Inflammatory macrophage (primary cell): ENCODE measurements at regions not wholly inside any gene's neighbourhood (a gene's known extent, or its start where the extent isn't known, plus 50 kb on each side); places are given as distances from the start of the nearest gene placed in this dataset.
"Not testable (repeated sequence)": the region's sequence is repeated elsewhere in the genome, so short reads cannot be mapped to it uniquely, and the experiment has no call there.

ENCODE experiments used
- DNase-seq, 2 donors: peaks; one replicate each; pipeline ENCODE4 v3.0.0-alpha.2; 2020 to 2022

DNA sequence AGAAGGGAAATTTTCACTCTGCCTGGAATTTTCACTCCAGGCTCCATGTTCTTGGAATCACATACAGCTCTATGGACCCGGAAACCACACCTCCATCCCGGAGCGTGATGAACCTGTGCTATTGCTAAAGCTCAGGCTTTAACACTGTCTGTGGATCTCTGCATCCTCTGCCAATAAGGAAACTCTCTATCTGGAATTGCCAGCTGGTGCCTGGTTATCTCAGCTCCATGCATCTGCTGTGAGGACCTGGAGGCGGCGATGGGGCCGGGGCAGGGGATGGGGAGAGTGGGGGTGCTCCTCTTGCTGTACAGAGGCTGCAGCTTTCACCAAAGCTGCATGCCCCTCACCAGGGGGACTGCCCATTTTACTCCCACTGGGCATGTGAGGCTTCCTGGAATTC, 754.0 kb upstream of the SOX11 start:
- no peak for DNase-seq

- no peak for DNase-seq
These were observed 749.7 kb upstream of the SOX11 start for GRCh38 chr2:4942441-4942840.

DNA sequence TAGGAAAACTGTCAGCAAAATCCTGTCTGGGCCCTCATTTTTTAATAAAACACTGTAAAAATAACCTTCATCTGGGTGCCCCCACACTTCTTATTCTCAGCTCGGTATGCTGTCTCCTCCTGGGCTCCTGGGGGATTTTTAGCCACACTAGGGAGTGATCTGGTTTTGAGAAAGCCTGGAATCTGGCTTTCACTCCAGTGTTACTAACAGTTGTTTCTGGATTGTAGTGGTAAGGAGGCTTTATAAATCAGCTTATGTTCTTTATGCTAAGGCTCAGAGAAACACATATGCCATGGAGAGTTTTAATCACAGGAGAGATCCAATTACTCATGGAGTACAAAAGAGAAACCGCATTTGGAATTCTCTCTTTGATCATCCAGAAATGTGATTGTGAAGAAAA, 744.3 kb upstream of the SOX11 start:
- DNase-seq: no peak

GRCh38 chr2:4951368-4951767, 740.8 kb upstream of the SOX11 start:
- no peak for DNase-seq

GRCh38 chr2:4959219-4959618, 733.0 kb upstream of the SOX11 start:
- no peak for DNase-seq

DNA sequence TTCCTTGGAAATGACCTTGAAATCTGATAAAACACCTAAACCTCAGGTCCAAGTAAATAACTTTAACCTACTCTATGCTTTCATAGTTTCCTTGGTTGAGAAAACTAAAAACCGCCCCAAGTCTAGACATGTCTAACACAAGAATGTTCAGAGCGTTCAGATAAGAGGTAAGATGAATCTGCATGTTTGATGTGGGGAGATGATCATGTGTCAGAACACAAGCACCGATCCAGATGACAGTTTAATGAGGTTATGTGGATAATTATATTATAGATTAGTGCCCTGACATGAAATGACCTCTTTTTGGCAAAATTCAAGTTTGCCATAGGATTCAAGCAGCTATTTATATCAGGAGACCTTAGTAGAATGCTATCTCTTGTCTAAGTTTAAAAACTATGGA, 729.8 kb upstream of the SOX11 start:
- no peak for DNase-seq

DNA sequence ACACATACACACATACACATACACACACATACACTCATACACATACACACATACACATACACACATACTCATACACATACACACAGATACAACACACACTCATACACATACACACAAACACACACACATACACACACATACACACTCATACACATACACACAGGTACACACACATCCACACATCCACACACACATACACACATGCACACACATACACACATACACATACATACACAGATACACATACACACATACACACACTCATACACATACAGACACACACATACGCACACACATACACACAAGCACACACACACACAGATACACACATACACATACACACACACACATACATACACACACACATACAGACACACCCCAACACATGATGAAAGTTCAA, 729.1 kb upstream of the SOX11 start:
- DNase-seq: no peak

- DNase-seq: no peak
These were observed 728.1 kb upstream of the SOX11 start for GRCh38 chr2:4964001-4964540.

GRCh38 chr2:4964579-4964978, 727.6 kb upstream of the SOX11 start:
- DNase-seq: no peak

GRCh38 chr2:4965556-4966320, 726.4 kb upstream of the SOX11 start:
- no peak for DNase-seq

DNA sequence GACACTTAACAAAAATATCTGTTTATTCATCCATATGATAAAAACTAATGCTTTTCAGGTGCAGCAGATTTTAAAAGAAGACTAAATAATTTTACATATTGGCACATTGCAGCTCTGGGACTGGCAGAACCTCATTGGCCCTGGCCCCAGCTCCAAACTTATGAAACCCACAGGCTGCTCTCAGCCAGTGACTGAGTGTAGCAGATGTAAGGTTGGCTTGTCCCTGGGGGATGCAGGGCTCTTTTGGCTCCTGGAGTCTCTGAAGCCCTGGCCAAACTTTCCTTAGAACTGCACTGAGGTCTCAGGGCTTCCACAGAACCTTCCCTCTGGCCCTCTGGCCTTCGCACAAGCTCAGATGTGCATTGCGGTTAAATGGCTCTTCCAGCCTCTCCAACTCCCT, 725.0 kb upstream of the SOX11 start:
- DNase-seq: no peak

- DNase-seq: no peak
These were observed 719.7 kb upstream of the SOX11 start for GRCh38 chr2:4972472-4972871.

DNA sequence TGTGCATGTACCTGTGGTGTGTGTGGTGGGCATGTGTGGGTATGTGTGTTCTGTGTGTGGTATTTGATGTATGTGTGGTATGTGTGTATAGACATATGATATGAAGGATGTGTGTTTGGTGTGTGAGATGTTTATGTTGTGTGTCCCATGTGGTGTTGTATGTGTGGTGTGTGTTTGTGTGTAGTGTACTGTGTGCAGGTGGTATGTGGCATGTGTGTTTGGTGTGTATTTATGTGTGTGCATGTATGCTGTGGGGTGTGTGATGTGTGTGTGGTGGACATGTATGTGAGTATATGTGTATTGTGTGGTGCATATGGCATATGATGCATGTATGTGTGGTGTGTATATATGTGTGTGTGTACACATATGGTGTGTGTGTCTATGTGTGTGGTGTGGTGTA, 718.8 kb upstream of the SOX11 start:
- no peak for DNase-seq

GRCh38 chr2:4973973-4974372, 718.2 kb upstream of the SOX11 start:
- DNase-seq: no peak

DNA sequence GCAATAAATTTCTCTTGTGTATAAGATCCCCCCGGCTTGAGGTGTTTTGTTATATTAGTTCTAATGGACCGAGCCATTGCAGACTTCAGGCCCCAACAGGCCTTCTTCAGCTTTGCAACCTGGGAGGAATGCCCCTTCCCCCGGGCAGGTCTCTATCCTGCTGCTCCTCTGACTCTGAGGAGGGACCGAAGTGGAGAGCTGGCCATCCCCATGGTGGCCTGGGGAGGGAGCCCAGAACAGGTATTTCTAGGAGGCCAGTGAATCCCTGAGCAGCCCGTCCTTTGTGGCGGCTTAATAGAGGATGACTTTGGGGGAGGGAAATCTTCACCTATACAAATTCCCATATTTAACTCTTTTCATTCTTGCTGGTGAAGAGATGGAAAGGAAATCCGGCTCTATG, 715.8 kb upstream of the SOX11 start:
- no peak for DNase-seq

DNA sequence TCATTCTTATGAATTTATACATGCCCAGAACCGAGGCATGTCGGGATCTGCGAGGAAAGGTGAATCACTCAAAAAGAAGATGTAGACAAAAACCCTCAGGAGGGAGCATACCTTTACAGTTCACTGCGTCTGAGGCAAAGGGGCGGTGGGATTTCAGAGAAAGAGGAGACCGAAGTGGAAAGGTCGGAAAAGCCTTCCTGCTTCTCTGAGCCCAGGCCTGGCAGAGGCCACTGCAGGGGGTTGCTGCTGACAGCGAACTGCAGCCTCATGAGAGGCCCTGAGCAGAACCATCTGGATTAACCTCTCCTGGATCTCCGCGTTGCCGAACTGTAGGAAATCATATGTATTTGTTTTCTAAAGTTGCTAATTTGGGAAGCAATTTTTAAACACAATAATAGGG, 713.1 kb upstream of the SOX11 start:
- DNase-seq: no peak

GRCh38 chr2:4980995-4981394, 711.2 kb upstream of the SOX11 start:
- no peak for DNase-seq

DNA sequence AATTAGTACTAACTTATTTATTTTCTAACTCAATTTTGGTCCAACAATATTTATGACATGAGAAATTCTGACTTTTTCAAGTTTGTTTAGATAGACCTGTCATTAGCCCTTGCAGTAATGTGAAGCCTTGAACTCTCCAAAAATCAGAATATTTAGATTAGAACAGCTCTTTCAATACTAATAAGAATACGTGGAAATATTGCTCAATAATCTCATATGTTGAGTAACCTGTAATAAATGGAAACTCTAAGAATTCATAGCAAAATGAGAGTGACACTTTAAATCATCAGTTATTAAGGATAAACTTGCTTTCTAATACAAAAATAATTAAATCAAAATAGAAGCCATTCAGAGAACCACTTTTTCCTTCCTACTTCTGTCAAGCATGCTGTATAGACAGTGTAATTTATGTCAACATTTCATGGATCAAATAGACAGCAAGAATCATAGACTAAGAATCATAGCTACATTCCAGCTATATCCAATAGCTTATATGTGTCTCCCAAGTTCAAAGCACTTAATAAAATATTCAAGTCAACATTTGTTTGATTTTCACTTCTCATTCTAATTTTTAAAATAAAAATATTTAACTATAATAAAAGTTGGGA, 710.3 kb upstream of the SOX11 start:
- no peak for DNase-seq

- DNase-seq: not testable (repeated sequence)
These were observed 703.7 kb upstream of the SOX11 start for GRCh38 chr2:4988444-4988843.

GRCh38 chr2:4992226-4992625, 700.0 kb upstream of the SOX11 start:
- DNase-seq: no peak

DNA sequence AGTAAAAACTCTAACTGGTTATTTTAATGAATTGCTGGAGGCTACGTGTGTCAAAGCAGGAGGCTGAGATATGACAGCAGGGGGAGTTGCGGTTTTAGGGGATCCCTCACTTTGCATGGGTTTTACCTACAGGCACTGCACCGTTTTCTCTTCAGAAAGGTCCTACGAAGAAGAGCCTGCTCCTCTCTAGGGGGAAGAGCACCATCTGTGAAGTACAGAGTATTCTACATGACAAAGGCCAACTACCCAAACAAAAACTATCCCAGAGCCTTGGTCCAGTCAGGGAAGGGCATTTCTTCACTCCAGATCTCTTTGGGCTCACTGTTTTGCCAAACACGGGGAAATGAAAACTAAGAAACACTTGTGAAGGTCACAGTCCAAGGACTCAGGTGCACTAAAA, 696.7 kb upstream of the SOX11 start:
- no peak for DNase-seq

- DNase-seq: no peak
These were observed 684.6 kb upstream of the SOX11 start for GRCh38 chr2:5007596-5007995.

GRCh38 chr2:5019324-5019723, 672.9 kb upstream of the SOX11 start:
- DNase-seq: no peak

- DNase-seq: no peak
These were observed 671.9 kb upstream of the SOX11 start for GRCh38 chr2:5020116-5020875.
